SK-N-SH treated with all-trans-retinoic acid at 6 μM for 48 hours (cell line): ENCODE measurements at regions not wholly inside any gene's neighbourhood (a gene's known extent, or its start where the extent isn't known, plus 50 kb on each side); places are given as distances from the start of the nearest gene placed in this dataset.

Experiments used
- ATAC-seq: fragments of 200-7000 bp; cut with Tn5 transposase; 3 replicates; pipeline ENCODE4 v1.9.1; 2020; ENCODE audit warnings: mild to moderate bottlenecking, moderate library complexity
- ARNTL ChIP-seq: fragments of 450-650 bp; formaldehyde crosslinking; IDR thresholded peaks from 2 replicates; pipeline ENCODE4 v1.5.0; 2020; ENCODE audit warnings: low read depth, mild to moderate bottlenecking, moderate library complexity, borderline replicate concordance
- BACH2 ChIP-seq: fragments of 250-450 bp; sonication (Bioruptor Pico); IDR thresholded peaks from 2 replicates; pipeline ENCODE4 v1.9.0; 2021; ENCODE audit warnings: mild to moderate bottlenecking, borderline replicate concordance
- CSDC2 ChIP-seq: fragments of 250-450 bp; sonication (Bioruptor Pico); IDR thresholded peaks from 2 replicates; pipeline ENCODE4 v1.5.0; 2020; ENCODE audit warnings: mild to moderate bottlenecking, moderate library complexity
- CSRNP3 ChIP-seq: fragments of 250-450 bp; sonication (Bioruptor Pico); IDR thresholded peaks from 2 replicates; pipeline ENCODE4 v1.5.1; 2021; ENCODE audit warnings: mild to moderate bottlenecking, moderate library complexity
- ESRRG ChIP-seq: fragments of 250-450 bp; sonication (Bioruptor Pico); IDR thresholded peaks from 2 replicates; pipeline ENCODE4 v1.6.1; 2021; ENCODE audit warnings: mild to moderate bottlenecking
- GLIS3 ChIP-seq: fragments of 250-450 bp; sonication (Bioruptor Pico); IDR thresholded peaks from 2 replicates; pipeline ENCODE4 v1.5.0; 2020; ENCODE audit warnings: mild to moderate bottlenecking, moderate library complexity
- ISL1 ChIP-seq: fragments of 250-450 bp; sonication (Bioruptor Pico); IDR thresholded peaks from 2 replicates; pipeline ENCODE4 v2.1.2; 2022; ENCODE audit warnings: mild to moderate bottlenecking, moderate library complexity
- OSR1 ChIP-seq: fragments of 250-450 bp; sonication (Bioruptor Pico); IDR thresholded peaks from 2 replicates; pipeline ENCODE4 v1.8.0; 2022; ENCODE audit warnings: moderate library complexity, mild to moderate bottlenecking, inconsistent platforms
- PATZ1 ChIP-seq: fragments of 250-450 bp; sonication (Bioruptor Pico); IDR thresholded peaks from 2 replicates; pipeline ENCODE4 v1.8.0; 2020; ENCODE audit warnings: mild to moderate bottlenecking, moderate library complexity, borderline replicate concordance
- PPARA ChIP-seq: fragments of 250-450 bp; sonication (Bioruptor Pico); IDR thresholded peaks from 2 replicates; pipeline ENCODE4 v1.5.0; 2020; ENCODE audit warnings: mild to moderate bottlenecking, borderline replicate concordance
- RARB ChIP-seq: fragments of 250-450 bp; sonication (Bioruptor Pico); IDR thresholded peaks from 2 replicates; pipeline ENCODE4 v1.8.0; 2021; ENCODE audit warnings: mild to moderate bottlenecking, moderate library complexity
- SNAI2 ChIP-seq: fragments of 250-450 bp; sonication (Bioruptor Pico); IDR thresholded peaks from 2 replicates; pipeline ENCODE4 v1.5.0; 2020; ENCODE audit warnings: mild to moderate bottlenecking, moderate library complexity
- TCF4 ChIP-seq: fragments of 250-450 bp; sonication (Bioruptor Pico); IDR thresholded peaks from 2 replicates; pipeline ENCODE4 v1.8.0; 2021; ENCODE audit warnings: mild to moderate bottlenecking, moderate library complexity, borderline replicate concordance
- TOX ChIP-seq: fragments of 250-450 bp; sonication (Bioruptor Pico); IDR thresholded peaks from 2 replicates; pipeline ENCODE4 v1.8.0; 2021; ENCODE audit warnings: mild to moderate bottlenecking, moderate library complexity, borderline replicate concordance
- TSHZ2 ChIP-seq: fragments of 250-450 bp; sonication (Bioruptor Pico); IDR thresholded peaks from 2 replicates; pipeline ENCODE4 v1.5.0; 2020; ENCODE audit warnings: mild to moderate bottlenecking, moderate library complexity
- ZC3H10 ChIP-seq: fragments of 250-450 bp; sonication (Bioruptor Pico); IDR thresholded peaks from 2 replicates; pipeline ENCODE4 v1.5.1; 2021; ENCODE audit warnings: mild to moderate bottlenecking, moderate library complexity
- ZFP3 ChIP-seq: fragments of 250-450 bp; sonication (Bioruptor Pico); IDR thresholded peaks from 2 replicates; pipeline ENCODE4 v1.5.0; 2020; ENCODE audit warnings: mild to moderate bottlenecking, moderate library complexity
- ZFP30 ChIP-seq: fragments of 450-650 bp; formaldehyde crosslinking; IDR thresholded peaks from 2 replicates; pipeline ENCODE4 v1.5.0; 2022; ENCODE audit warnings: mild to moderate bottlenecking, moderate library complexity
- ZNF565 ChIP-seq: fragments of 450-650 bp; formaldehyde crosslinking; conservative IDR thresholded peaks from 2 replicates; pipeline ENCODE4 v1.5.0; 2020; ENCODE audit warnings: low read depth, mild to moderate bottlenecking, moderate library complexity
- ZNF70 ChIP-seq: fragments of 450-650 bp; formaldehyde crosslinking; IDR thresholded peaks from 2 replicates; pipeline ENCODE4 v1.5.0; 2020; ENCODE audit warnings: mild to moderate bottlenecking, moderate library complexity
- ZNF8 ChIP-seq: fragments of 450-650 bp; formaldehyde crosslinking; IDR thresholded peaks from 2 replicates; pipeline ENCODE4 v1.5.0; 2020; ENCODE audit warnings: mild to moderate bottlenecking, moderate library complexity
- TF ChIP-seq, protein P1 (sequence below): fragments of 250-450 bp; sonication (Bioruptor Pico); IDR thresholded peaks from 2 replicates; pipeline ENCODE4 v1.8.0; 2021; ENCODE audit warnings: low read depth, mild to moderate bottlenecking, moderate library complexity, borderline replicate concordance
- TF ChIP-seq, protein P2 (sequence below): fragments of 250-450 bp; sonication (Bioruptor Pico); IDR thresholded peaks from 2 replicates; pipeline ENCODE4 v1.5.1; 2020; ENCODE audit warnings: low read depth, mild to moderate bottlenecking, moderate library complexity

DNA sequence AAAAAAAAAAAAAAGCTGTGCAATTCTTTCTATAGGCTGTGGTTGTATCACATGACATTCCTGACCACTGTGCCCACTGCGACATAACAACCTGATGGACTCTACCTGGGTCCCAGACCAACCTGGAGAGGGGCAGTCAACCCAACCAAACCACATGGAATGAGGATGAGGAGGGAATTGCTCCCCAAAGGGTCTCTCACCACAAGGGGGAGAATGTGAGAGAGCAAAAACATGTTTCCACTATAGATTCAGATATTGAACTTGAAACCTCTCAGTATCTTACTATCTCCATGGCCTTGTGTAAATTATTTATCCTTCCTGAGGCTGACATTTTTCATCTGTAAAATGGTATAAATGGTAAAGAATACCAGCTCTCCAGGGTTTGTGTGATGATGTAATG, 66.9 kb upstream of the SV2C start:
- ATAC-seq: no peak
- TF ChIP-seq, protein P1, sequence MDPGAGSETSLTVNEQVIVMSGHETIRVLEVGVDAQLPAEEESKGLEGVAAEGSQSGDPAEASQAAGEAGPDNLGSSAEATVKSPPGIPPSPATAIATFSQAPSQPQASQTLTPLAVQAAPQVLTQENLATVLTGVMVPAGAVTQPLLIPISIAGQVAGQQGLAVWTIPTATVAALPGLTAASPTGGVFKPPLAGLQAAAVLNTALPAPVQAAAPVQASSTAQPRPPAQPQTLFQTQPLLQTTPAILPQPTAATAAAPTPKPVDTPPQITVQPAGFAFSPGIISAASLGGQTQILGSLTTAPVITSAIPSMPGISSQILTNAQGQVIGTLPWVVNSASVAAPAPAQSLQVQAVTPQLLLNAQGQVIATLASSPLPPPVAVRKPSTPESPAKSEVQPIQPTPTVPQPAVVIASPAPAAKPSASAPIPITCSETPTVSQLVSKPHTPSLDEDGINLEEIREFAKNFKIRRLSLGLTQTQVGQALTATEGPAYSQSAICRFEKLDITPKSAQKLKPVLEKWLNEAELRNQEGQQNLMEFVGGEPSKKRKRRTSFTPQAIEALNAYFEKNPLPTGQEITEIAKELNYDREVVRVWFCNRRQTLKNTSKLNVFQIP: no peak

- no peak for ATAC-seq
- TF ChIP-seq OSR1 (CRISPR knock-in tag): no peak
- TF ChIP-seq BACH2 (CRISPR knock-in tag): no peak
- no peak for TF ChIP-seq ZNF70
- no peak for TF ChIP-seq PATZ1 (CRISPR knock-in tag)
- no peak for TF ChIP-seq ISL1 (CRISPR knock-in tag)
- TF ChIP-seq, protein P1: no peak
- no peak for TF ChIP-seq ZFP3
- TF ChIP-seq ZFP30 (CRISPR knock-in tag): no peak
- TF ChIP-seq RARB (CRISPR knock-in tag): no peak
- no peak for TF ChIP-seq ARNTL (CRISPR knock-in tag)
- no peak for TF ChIP-seq TOX (CRISPR knock-in tag)
- TF ChIP-seq PPARA: no peak
- no peak for TF ChIP-seq SNAI2 (CRISPR knock-in tag)
- TF ChIP-seq CSRNP3 (CRISPR knock-in tag): no peak
- TF ChIP-seq GLIS3 (CRISPR knock-in tag): no peak
- TF ChIP-seq TCF4 (CRISPR knock-in tag): no peak
- TF ChIP-seq ZC3H10 (CRISPR knock-in tag): no peak
- no peak for TF ChIP-seq TSHZ2 (CRISPR knock-in tag)
- TF ChIP-seq ZNF8 (CRISPR knock-in tag): no peak
- TF ChIP-seq, protein P2, sequence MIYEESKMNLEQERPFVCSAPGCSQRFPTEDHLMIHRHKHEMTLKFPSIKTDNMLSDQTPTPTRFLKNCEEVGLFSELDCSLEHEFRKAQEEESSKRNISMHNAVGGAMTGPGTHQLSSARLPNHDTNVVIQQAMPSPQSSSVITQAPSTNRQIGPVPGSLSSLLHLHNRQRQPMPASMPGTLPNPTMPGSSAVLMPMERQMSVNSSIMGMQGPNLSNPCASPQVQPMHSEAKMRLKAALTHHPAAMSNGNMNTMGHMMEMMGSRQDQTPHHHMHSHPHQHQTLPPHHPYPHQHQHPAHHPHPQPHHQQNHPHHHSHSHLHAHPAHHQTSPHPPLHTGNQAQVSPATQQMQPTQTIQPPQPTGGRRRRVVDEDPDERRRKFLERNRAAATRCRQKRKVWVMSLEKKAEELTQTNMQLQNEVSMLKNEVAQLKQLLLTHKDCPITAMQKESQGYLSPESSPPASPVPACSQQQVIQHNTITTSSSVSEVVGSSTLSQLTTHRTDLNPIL: no peak
These were observed 69.2 kb upstream of the SV2C start for GRCh38 chr5:76014005-76014404.

DNA sequence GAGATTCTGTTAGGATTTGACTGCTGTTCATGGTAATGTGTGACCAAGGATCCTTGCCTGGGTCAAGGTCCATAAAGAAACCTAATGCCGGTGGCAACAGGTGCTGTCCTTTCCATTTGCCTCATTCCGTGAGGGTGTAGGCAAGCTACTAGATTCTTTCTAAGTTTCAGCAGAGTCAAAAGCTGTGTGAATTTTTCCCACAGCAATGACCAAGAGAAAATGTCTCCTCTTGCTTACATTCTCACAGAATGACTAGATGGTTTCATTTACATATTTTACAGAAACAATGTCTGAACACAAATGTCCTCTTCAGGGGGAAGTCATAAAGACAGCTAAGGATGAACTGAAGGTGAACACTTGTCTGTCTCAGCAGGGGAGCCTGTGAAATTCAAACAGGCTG, 75.3 kb upstream of the SV2C start:
- ATAC-seq: no peak
- TF ChIP-seq, protein P1: no peak
- TF ChIP-seq TCF4 (CRISPR knock-in tag) (no peak), RARB (CRISPR knock-in tag) (no peak), CSRNP3 (CRISPR knock-in tag) (no peak), ZFP3 (no peak), ZNF70 (no peak), TOX (CRISPR knock-in tag) (no peak), CSDC2 (CRISPR knock-in tag) (no peak), PPARA (no peak), ISL1 (CRISPR knock-in tag) (no peak), ZNF565 (CRISPR knock-in tag) (no peak), GLIS3 (CRISPR knock-in tag) (no peak), ESRRG (no peak), ZFP30 (CRISPR knock-in tag) (no peak), ZNF8 (CRISPR knock-in tag) (no peak)
- TF ChIP-seq, protein P2: no peak
